ENCODE measurements at regions not wholly inside any gene's neighbourhood (a gene's known extent, or its start where the extent isn't known, plus 50 kb on each side); places are given as distances from the start of the nearest gene placed in this dataset.

DNA sequence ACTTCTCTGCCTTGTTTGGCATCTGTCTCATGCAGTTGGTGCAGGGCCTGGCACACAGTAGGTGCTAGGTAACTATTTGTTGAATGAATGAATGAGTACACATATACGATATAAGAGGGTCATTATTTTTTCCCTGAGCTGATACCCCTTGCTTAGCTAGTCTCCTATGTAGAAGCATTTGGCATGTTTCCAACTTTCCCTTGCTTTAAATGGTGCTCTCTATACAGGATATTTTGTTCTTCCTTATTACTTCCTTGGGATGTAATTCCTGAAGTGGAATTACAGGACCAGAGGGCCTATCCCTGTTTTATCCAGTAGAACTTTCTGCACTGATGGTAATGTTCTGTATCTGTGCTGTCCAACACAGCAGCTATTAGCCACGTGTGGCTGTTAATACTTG lies 250.1 kb upstream of the PWP1 start:
- no peaks in the 10 kb centered on the region for H3K9me3 Mint-ChIP-seq (ENCODE audit: unreplicated experiment)
- H3K36me3 Mint-ChIP-seq (ENCODE audit: unreplicated experiment), result no peaks in the 10 kb centered on the region
- H3K4me1 Mint-ChIP-seq (ENCODE audit: unreplicated experiment), result no peaks in the 10 kb centered on the region
- DNase-seq (ENCODE audit: extremely low spot score, unreplicated experiment), result no peak
- TF ChIP-seq, protein P1, sequence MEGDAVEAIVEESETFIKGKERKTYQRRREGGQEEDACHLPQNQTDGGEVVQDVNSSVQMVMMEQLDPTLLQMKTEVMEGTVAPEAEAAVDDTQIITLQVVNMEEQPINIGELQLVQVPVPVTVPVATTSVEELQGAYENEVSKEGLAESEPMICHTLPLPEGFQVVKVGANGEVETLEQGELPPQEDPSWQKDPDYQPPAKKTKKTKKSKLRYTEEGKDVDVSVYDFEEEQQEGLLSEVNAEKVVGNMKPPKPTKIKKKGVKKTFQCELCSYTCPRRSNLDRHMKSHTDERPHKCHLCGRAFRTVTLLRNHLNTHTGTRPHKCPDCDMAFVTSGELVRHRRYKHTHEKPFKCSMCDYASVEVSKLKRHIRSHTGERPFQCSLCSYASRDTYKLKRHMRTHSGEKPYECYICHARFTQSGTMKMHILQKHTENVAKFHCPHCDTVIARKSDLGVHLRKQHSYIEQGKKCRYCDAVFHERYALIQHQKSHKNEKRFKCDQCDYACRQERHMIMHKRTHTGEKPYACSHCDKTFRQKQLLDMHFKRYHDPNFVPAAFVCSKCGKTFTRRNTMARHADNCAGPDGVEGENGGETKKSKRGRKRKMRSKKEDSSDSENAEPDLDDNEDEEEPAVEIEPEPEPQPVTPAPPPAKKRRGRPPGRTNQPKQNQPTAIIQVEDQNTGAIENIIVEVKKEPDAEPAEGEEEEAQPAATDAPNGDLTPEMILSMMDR (IDR thresholded peaks at IDR 0.05), result no peak
- no peak overlapping the region for H3K27ac Mint-ChIP-seq (ENCODE audit: unreplicated experiment)
- H3K4me3 Mint-ChIP-seq (ENCODE audit: unreplicated experiment), result no peak overlapping the region
- H3K27me3 Mint-ChIP-seq (ENCODE audit: unreplicated experiment), result no peaks in the 10 kb centered on the region

DNA sequence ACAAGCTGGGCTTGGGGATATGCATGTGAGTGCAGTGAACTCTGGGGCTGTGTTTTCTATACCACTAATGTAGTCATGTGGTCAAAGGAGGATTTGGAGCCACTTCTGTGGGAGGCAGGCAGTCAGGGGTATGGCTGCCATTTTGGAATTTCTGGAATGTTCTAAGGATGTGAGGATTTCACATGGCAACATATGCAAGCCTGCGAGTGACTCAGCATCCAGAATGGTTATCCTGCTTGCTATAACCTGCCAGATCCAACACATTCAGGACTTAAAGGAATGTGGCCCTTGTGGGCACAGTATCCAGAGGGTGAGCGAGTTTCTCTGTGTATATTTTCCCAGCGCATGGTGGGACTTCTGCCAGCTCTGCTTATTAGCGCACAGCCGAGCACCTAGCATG lies 249.2 kb upstream of the PWP1 start:
- TF ChIP-seq, protein P1 (IDR thresholded peaks at IDR 0.05), result no peak
- Mint-ChIP-seq H3K27me3 (ENCODE audit: unreplicated experiment) (no peaks in the 10 kb centered on the region), H3K9me3 (ENCODE audit: unreplicated experiment) (no peaks in the 10 kb centered on the region), H3K4me1 (ENCODE audit: unreplicated experiment) (no peaks in the 10 kb centered on the region), H3K36me3 (ENCODE audit: unreplicated experiment) (no peaks in the 10 kb centered on the region), H3K4me3 (ENCODE audit: unreplicated experiment) (no peak overlapping the region), H3K27ac (ENCODE audit: unreplicated experiment) (no peak overlapping the region)
- no peak for DNase-seq (ENCODE audit: extremely low spot score, unreplicated experiment)

DNA sequence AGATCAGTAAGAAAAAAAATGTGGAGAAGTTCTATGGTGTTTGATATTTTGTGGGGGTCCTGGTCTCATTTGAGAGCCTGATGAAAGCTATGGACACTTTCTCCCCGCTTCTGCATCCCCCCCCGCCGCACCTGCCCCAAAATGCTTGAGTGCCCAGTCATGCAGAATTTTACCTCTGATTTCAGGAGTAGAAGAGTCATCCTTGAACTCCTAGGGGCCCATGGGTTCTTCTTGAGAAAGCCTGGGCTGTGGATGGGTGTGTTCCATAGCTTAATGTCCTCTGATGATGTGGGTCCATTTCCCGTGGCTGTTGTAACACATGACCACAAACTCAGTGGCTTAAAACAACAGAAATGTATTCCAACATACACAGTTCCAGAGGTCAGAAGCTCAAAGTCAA lies 248.8 kb upstream of the PWP1 start:
- H3K9me3 Mint-ChIP-seq (ENCODE audit: unreplicated experiment), result no peaks in the 10 kb centered on the region
- no peaks in the 10 kb centered on the region for H3K27me3 Mint-ChIP-seq (ENCODE audit: unreplicated experiment)
- DNase-seq (ENCODE audit: extremely low spot score, unreplicated experiment), result no peak
- no peaks in the 10 kb centered on the region for H3K36me3 Mint-ChIP-seq (ENCODE audit: unreplicated experiment)
- H3K27ac Mint-ChIP-seq (ENCODE audit: unreplicated experiment), result no peak overlapping the region
- no peaks in the 10 kb centered on the region for H3K4me1 Mint-ChIP-seq (ENCODE audit: unreplicated experiment)
- no peak overlapping the region for H3K4me3 Mint-ChIP-seq (ENCODE audit: unreplicated experiment)
- TF ChIP-seq, protein P1 (IDR thresholded peaks at IDR 0.05), result no peak

DNA sequence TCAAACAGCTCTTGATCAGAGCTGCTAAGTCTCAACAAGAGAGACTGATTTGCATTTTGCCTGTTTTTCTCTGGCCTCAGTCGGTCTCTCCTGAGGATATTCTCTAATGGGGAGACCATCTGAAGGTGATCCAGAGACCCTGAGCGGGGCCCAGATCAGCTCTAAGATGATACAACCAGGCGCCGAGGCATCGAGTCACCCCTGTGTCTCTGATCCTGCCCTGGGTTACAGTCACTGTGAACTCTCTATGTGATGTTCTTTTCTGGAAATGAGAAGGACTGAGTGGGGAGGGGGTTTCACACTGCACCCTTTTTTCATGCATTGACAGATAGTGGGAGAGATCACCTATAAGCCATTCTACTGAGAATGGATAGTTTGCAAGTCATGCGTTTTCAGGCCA lies 247.6 kb upstream of the PWP1 start:
- Mint-ChIP-seq H3K4me3 (ENCODE audit: unreplicated experiment) (no peak overlapping the region), H3K4me1 (ENCODE audit: unreplicated experiment) (no peaks in the 10 kb centered on the region), H3K36me3 (ENCODE audit: unreplicated experiment) (no peaks in the 10 kb centered on the region), H3K27ac (ENCODE audit: unreplicated experiment) (no peak overlapping the region), H3K27me3 (ENCODE audit: unreplicated experiment) (no peaks in the 10 kb centered on the region), H3K9me3 (ENCODE audit: unreplicated experiment) (no peaks in the 10 kb centered on the region)
- TF ChIP-seq, protein P1 (IDR thresholded peaks at IDR 0.05), result no peak
- no peak for DNase-seq (ENCODE audit: extremely low spot score, unreplicated experiment)

DNA sequence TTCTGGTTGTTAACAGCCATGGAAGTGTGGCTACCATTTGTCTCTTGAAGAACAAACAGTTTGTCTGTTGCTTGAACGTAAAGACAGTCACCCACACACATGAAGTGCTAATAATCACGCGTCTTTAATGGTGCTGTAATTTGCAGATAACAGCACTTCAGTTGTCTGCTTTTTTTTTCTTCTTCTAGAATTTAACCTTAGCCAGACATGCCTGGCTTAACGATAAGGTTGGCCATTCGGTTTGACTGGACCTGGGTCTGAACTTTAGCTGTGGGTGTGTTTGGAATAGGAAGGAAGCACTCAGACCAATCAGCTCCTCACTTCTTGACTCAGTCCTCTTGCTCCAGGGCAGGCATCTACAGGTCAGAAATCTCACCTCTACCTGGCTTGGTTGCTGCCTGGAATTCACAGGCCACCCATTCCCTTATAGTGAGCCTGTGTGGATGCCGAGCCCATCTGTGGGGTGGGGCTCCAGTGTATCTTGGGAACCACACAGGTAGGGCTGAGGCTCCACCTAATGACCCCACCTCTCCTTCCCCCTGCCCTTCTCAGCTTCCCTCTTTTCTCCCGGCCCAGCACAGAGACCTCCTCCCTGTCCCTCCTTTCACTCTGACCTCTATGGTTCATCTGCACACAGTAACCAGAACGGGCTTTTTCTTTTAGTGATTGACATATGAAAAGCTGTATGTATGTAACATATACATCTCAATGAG lies 246.4 kb upstream of the PWP1 start:
- TF ChIP-seq, protein P1 (IDR thresholded peaks at IDR 0.05), result no peak
- Mint-ChIP-seq H3K27me3 (ENCODE audit: unreplicated experiment) (no peaks in the 10 kb centered on the region), H3K4me3 (ENCODE audit: unreplicated experiment) (no peak overlapping the region), H3K36me3 (ENCODE audit: unreplicated experiment) (no peaks in the 10 kb centered on the region), H3K9me3 (ENCODE audit: unreplicated experiment) (no peaks in the 10 kb centered on the region), H3K4me1 (ENCODE audit: unreplicated experiment) (no peaks in the 10 kb centered on the region), H3K27ac (ENCODE audit: unreplicated experiment) (no peak overlapping the region)
- DNase-seq (ENCODE audit: extremely low spot score, unreplicated experiment), result no peak

Data from osteocyte (in vitro differentiated cells).